Esophagus squamous epithelium (tissue), 5 donors: ENCODE measurements at regions not wholly inside any gene's neighbourhood (a gene's known extent, or its start where the extent isn't known, plus 50 kb on each side); places are given as distances from the start of the nearest gene placed in this dataset.

Source experiments
- DNase-seq: peaks from one replicate; lab custom pipeline; 2025; lab: John Stamatoyannopoulos, UW
- H3K27ac ChIP-seq, 4 donors: fragments of 200-600 bp; sonication (generic); one replicate each; pipeline ENCODE4 v1.5.1; 2016 to 2019; ENCODE audit warnings: mild to moderate bottlenecking in 1 of 4
- H3K27me3 ChIP-seq, 4 donors: fragments of 200-600 bp; sonication (generic); 1 replicate in 3 of 4; 2 replicates in 1 of 4; pipeline versions ENCODE4 v1.5.1 to v1.6.0; 2017 to 2021; ENCODE audit warnings: antibody characterized with exemption in 1 of 4
- H3K36me3 ChIP-seq, 3 donors: fragments of 200-600 bp; sonication (generic); one replicate each; pipeline ENCODE4 v1.5.1; 2016 to 2019
- H3K4me1 ChIP-seq, 3 donors: fragments of 200-600 bp; sonication (generic); one replicate each; pipeline ENCODE4 v1.5.1; 2017 to 2019
- H3K4me3 ChIP-seq, 4 donors: fragments of 200-600 bp; sonication (generic); 1 replicate in 3 of 4; 2 replicates in 1 of 4; pipeline ENCODE4 v1.5.1; 2016 to 2019; ENCODE audit warnings: mild to moderate bottlenecking in 2 of 4, moderate library complexity in 1 of 4
- H3K9me3 ChIP-seq, 3 donors: fragments of 200-600 bp; sonication (generic); one replicate each; pipeline ENCODE4 v1.5.1; 2016 to 2019
- POLR2A ChIP-seq, 4 donors: fragments of 450-650 bp; IDR thresholded peaks; one replicate each; pipeline ENCODE4 v1.6.1; 2017; ENCODE audit warnings: antibody characterized with exemption in 4 of 4, mild to moderate bottlenecking in 4 of 4, moderate library complexity in 3 of 4
- WGBS, 2 donors: methylation state at CpG; one replicate each; pipeline ENCODE4 v1.1.5; 2018; 5-methylcytosine and 5-hydroxymethylcytosine counted together
- intact Hi-C: fragments of 100-400 bp; cut with DNase I; formaldehyde crosslinking; loops from one replicate; pipeline ENCODE4 v1.15.0; 2022
- TF ChIP-seq, protein P1 (sequence below), 6 experiments: fragments of 450-650 bp in 4 of 6; fragments of 200-600 bp in 2 of 6; sonication (generic) in 2 of 6; IDR thresholded peaks; one replicate each; pipeline ENCODE4 v1.5.1; 2016 to 2019; ENCODE audit warnings: antibody characterized with exemption in 6 of 6, mild to moderate bottlenecking in 4 of 6, moderate library complexity in 4 of 6
- donor health status: DM: yes; HTN: yes; CAD: no.

GRCh38 chr5:166399781-166400180 is 1891.7 kb upstream of the WWC1 start:
- Histone ChIP-seq H3K27ac (no peak overlapping the region), H3K36me3 (no peaks in the 10 kb centered on the region), H3K27me3 (no peaks in the 10 kb centered on the region), H3K4me1 (peaks cover 0 to 8% (median 0%) of the 10 kb centered on the region in 3 donors), H3K4me3 (no peak overlapping the region), H3K9me3 (no peaks in the 10 kb centered on the region)
- no peak for DNase-seq
- TF ChIP-seq, protein P1, sequence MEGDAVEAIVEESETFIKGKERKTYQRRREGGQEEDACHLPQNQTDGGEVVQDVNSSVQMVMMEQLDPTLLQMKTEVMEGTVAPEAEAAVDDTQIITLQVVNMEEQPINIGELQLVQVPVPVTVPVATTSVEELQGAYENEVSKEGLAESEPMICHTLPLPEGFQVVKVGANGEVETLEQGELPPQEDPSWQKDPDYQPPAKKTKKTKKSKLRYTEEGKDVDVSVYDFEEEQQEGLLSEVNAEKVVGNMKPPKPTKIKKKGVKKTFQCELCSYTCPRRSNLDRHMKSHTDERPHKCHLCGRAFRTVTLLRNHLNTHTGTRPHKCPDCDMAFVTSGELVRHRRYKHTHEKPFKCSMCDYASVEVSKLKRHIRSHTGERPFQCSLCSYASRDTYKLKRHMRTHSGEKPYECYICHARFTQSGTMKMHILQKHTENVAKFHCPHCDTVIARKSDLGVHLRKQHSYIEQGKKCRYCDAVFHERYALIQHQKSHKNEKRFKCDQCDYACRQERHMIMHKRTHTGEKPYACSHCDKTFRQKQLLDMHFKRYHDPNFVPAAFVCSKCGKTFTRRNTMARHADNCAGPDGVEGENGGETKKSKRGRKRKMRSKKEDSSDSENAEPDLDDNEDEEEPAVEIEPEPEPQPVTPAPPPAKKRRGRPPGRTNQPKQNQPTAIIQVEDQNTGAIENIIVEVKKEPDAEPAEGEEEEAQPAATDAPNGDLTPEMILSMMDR (IDR thresholded peaks at IDR 0.05) = no peak
- TF ChIP-seq POLR2A (IDR thresholded peaks at IDR 0.05) = no peak
- intact Hi-C loops = no loop called here
- WGBS, 2 donors = 12 to 16% methylated on average over 2 of the region's 2 CpGs

DNA sequence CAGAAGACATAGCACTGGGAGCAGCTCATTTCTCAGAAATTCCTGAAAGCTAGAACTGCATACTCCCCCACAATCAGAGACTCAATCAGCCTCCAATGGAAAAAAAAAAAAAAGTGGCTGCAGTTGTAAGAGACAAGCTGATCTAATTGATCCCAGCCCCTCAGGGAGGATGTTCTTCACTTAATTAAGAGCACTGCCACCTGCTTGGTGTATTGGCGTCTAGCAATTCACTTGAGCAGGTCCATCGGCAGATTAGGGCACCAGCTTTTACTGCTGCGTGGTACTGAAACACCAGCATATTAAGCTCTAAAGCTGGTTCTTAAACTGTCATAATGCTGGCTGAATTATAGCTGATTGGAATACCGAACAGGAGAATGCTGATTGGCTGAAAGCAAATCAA is 1890.1 kb upstream of the WWC1 start:
- Histone ChIP-seq H3K27ac (no peak overlapping the region), H3K27me3 (no peaks in the 10 kb centered on the region), H3K4me3 (no peak overlapping the region), H3K36me3 (no peaks in the 10 kb centered on the region), H3K4me1 (peaks cover 0 to 8% (median 0%) of the 10 kb centered on the region in 3 donors), H3K9me3 (no peaks in the 10 kb centered on the region)
- TF ChIP-seq POLR2A (IDR thresholded peaks at IDR 0.05) = no peak
- TF ChIP-seq, protein P1 (IDR thresholded peaks at IDR 0.05) = no peak
- DNase-seq = no peak
- WGBS, 2 donors = 68 to 88% methylated on average over 4 of the region's 4 CpGs
- intact Hi-C loops = no loop called here

DNA sequence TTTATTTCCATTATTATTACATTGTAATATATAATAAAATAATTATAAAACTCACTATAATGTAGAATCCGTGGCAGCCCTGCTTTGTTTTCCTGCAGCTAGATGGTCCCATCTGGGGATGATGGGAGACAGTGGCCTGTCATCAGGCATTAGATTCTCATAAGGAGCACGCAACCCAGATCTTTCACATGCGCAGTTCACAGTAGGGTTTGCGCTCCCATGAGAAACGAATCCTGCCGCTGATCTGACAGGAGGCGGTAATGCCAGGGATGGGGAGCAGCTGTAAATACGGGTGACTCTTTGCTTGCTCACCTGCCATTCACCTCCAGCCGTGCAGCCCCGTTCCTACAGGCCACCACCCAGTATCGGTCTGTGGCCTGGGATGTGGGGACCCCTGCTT is 1879.3 kb upstream of the WWC1 start:
- intact Hi-C loops = no loop called here
- no peak for DNase-seq
- Histone ChIP-seq H3K9me3 (no peaks in the 10 kb centered on the region), H3K27me3 (no peaks in the 10 kb centered on the region), H3K27ac (no peak overlapping the region), H3K36me3 (no peaks in the 10 kb centered on the region), H3K4me3 (no peak overlapping the region), H3K4me1 (no peaks in the 10 kb centered on the region)
- TF ChIP-seq, protein P1 (IDR thresholded peaks at IDR 0.05) = no peak
- TF ChIP-seq POLR2A (IDR thresholded peaks at IDR 0.05) = no peak
- WGBS, 2 donors = 86 to 91% methylated on average over 8 to 9 of the region's 11 CpGs

DNA sequence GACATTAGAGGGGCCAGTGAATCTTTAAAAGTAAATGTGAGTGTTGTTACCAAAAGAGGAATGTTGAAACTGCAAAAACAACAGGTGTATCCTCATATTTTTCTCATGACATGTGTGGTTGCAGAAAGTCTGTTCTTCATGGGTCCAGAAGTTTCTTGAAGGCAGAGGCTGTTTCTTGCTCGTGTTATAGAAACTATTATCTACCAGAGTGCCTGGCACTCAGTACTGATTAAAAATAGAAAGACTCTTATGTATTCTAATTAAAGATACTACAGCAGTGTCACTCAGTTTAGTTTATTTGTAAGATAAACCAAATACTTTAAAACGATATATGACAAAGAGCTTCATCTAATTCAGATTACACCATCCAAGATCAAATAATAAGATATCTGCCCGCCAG is 1864.2 kb upstream of the WWC1 start:
- no peak for TF ChIP-seq POLR2A (IDR thresholded peaks at IDR 0.05)
- TF ChIP-seq, protein P1 (IDR thresholded peaks at IDR 0.05) = no peak
- WGBS, 2 donors = 49% methylated on average over 3 of the region's 3 CpGs

GRCh38 chr5:166428264-166428803 is 1863.1 kb upstream of the WWC1 start:
- no peak for DNase-seq
- H3K27ac ChIP-seq = no peak overlapping the region
- H3K9me3 ChIP-seq = no peaks in the 10 kb centered on the region
- intact Hi-C loops = no loop called here
- H3K4me1 ChIP-seq = no peaks in the 10 kb centered on the region
- no peak for TF ChIP-seq POLR2A (IDR thresholded peaks at IDR 0.05)
- TF ChIP-seq, protein P1 (IDR thresholded peaks at IDR 0.05) = no peak
- no peak overlapping the region for H3K4me3 ChIP-seq
- no peaks in the 10 kb centered on the region for H3K36me3 ChIP-seq
- WGBS, 2 donors = 35 to 38% methylated on average over 2 of the region's 2 CpGs
- H3K27me3 ChIP-seq = no peaks in the 10 kb centered on the region

More for the DNA sequence above, 1864.2 kb upstream of the WWC1 start:
- no peaks in the 10 kb centered on the region for H3K9me3 ChIP-seq
- H3K4me1 ChIP-seq = no peaks in the 10 kb centered on the region
- H3K36me3 ChIP-seq = no peaks in the 10 kb centered on the region
- no peaks in the 10 kb centered on the region for H3K27me3 ChIP-seq
- no peak for DNase-seq
- no peak overlapping the region for H3K4me3 ChIP-seq
- intact Hi-C loops = no loop called here
- H3K27ac ChIP-seq = no peak overlapping the region
